Osteocyte (in vitro differentiated cells): ENCODE measurements at regions not wholly inside any gene's neighbourhood (a gene's known extent, or its start where the extent isn't known, plus 50 kb on each side); places are given as distances from the start of the nearest gene placed in this dataset.

Experiments used
- DNase-seq: peaks from one replicate; pipeline ENCODE4 v3.0.0; 2021; ENCODE audit warnings: mixed read lengths; ENCODE audit not compliant: unreplicated experiment; ENCODE audit errors: extremely low spot score
- H3K27ac Mint-ChIP-seq: one replicate; pipeline ENCODE4 v1.8.0; 2021; ENCODE audit warnings: mild to moderate bottlenecking, mixed read lengths; ENCODE audit not compliant: unreplicated experiment
- H3K27me3 Mint-ChIP-seq: one replicate; pipeline ENCODE4 v1.8.0; 2021; ENCODE audit warnings: mixed read lengths; ENCODE audit not compliant: unreplicated experiment
- H3K36me3 Mint-ChIP-seq: one replicate; pipeline ENCODE4 v1.8.0; 2021; ENCODE audit warnings: mixed read lengths; ENCODE audit not compliant: unreplicated experiment
- H3K4me1 Mint-ChIP-seq: one replicate; pipeline ENCODE4 v1.8.0; 2021; ENCODE audit warnings: mixed read lengths; ENCODE audit not compliant: unreplicated experiment
- H3K4me3 Mint-ChIP-seq: one replicate; pipeline ENCODE4 v1.8.0; 2021; ENCODE audit warnings: mild to moderate bottlenecking, moderate library complexity, mixed read lengths; ENCODE audit not compliant: unreplicated experiment
- H3K9me3 Mint-ChIP-seq: one replicate; pipeline ENCODE4 v1.8.0; 2021; ENCODE audit warnings: mixed read lengths; ENCODE audit not compliant: unreplicated experiment
- CTCF ChIP-seq: fragments of 200-600 bp; sonication (generic); IDR thresholded peaks from 2 replicates; pipeline ENCODE4 v1.5.0; 2021; ENCODE audit warnings: antibody characterized with exemption, mild to moderate bottlenecking, moderate library complexity

GRCh38 chr15:69836526-69837230 is 261.0 kb downstream of the TLE3 start:
- no peak for DNase-seq
- no peak overlapping the region for H3K4me3 Mint-ChIP-seq
- peaks cover 7% of the 10 kb centered on the region for H3K4me1 Mint-ChIP-seq
- no peak overlapping the region for H3K27ac Mint-ChIP-seq
- H3K27me3 Mint-ChIP-seq = peaks cover 26% of the 10 kb centered on the region
- H3K36me3 Mint-ChIP-seq = no peaks in the 10 kb centered on the region
- TF ChIP-seq CTCF = no peak
- no peaks in the 10 kb centered on the region for H3K9me3 Mint-ChIP-seq

GRCh38 chr15:69838338-69838737 is 259.4 kb downstream of the TLE3 start:
- Mint-ChIP-seq H3K4me3 (no peak overlapping the region), H3K27ac (no peak overlapping the region), H3K9me3 (no peaks in the 10 kb centered on the region), H3K4me1 (peaks cover 7% of the 10 kb centered on the region), H3K36me3 (no peaks in the 10 kb centered on the region), H3K27me3 (peaks cover 20% of the 10 kb centered on the region)
- no peak for TF ChIP-seq CTCF
- no peak for DNase-seq

GRCh38 chr15:69838994-69839393 is 258.7 kb downstream of the TLE3 start:
- no peak for DNase-seq
- Mint-ChIP-seq H3K4me3 (no peak overlapping the region), H3K9me3 (no peaks in the 10 kb centered on the region), H3K36me3 (no peaks in the 10 kb centered on the region), H3K27ac (no peak overlapping the region), H3K27me3 (peaks cover 24% of the 10 kb centered on the region), H3K4me1 (peaks cover 7% of the 10 kb centered on the region)
- no peak for TF ChIP-seq CTCF

GRCh38 chr15:69841113-69841828 is 256.4 kb downstream of the TLE3 start:
- no peaks in the 10 kb centered on the region for H3K9me3 Mint-ChIP-seq
- H3K27ac Mint-ChIP-seq = no peak overlapping the region
- no peaks in the 10 kb centered on the region for H3K4me1 Mint-ChIP-seq
- H3K27me3 Mint-ChIP-seq = peaks cover 14% of the 10 kb centered on the region
- H3K36me3 Mint-ChIP-seq = no peaks in the 10 kb centered on the region
- TF ChIP-seq CTCF = no peak
- DNase-seq = no peak
- no peak overlapping the region for H3K4me3 Mint-ChIP-seq

GRCh38 chr15:69842851-69843250 is 254.9 kb downstream of the TLE3 start:
- DNase-seq = no peak
- Mint-ChIP-seq H3K9me3 (no peaks in the 10 kb centered on the region), H3K27ac (no peak overlapping the region), H3K27me3 (peaks cover 10% of the 10 kb centered on the region), H3K36me3 (no peaks in the 10 kb centered on the region), H3K4me1 (no peaks in the 10 kb centered on the region), H3K4me3 (no peak overlapping the region)
- TF ChIP-seq CTCF = no peak
